ENCODE measurements at regions not wholly inside any gene's neighbourhood (a gene's known extent, or its start where the extent isn't known, plus 50 kb on each side); places are given as distances from the start of the nearest gene placed in this dataset.

GRCh38 chr13:55682776-55683175 lies 1457.9 kb upstream of the PRR20A start:
- TF ChIP-seq POLR2A (IDR thresholded peaks at IDR 0.05; ENCODE audit: low read depth, low read length) (no peak), CTCF (IDR thresholded peaks at IDR 0.05; ENCODE audit: extremely low read depth in 1 of 2, insufficient read depth in 1 of 2, low read depth in 1 of 2, low read length in 2 of 2) (no peak), MAX (IDR thresholded peaks at IDR 0.05; ENCODE audit: insufficient read depth, insufficient read length) (no peak), MYC (IDR thresholded peaks at IDR 0.05; ENCODE audit: low read depth, low read length) (no peak)
